ENCODE measurements at regions not wholly inside any gene's neighbourhood (a gene's known extent, or its start where the extent isn't known, plus 50 kb on each side); places are given as distances from the start of the nearest gene placed in this dataset.
A peak's percentile ranks its signal among the peaks of the same experiment; 100 is the strongest.

DNA sequence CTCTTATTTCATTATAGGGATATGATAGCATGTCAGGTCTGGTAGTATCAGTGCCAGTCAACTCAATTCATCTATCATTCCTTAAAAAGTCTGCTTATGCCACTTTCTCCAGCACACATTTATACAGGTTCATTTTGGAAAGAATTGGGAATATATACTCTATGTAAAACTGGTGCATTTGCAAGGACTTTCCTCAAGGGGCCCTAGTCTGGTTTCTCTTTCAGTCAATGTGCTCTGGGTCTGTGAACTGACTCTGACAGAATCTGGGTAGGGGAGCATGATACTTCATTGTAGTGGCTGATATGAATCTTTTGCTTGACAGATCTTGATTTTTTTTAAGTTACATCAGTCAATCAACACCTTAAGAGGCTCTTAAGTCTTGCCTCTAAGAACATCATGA lies 313.9 kb downstream of the HTR1A start:
- no peaks in the 10 kb centered on the region for H3K27me3 Mint-ChIP-seq (ENCODE audit: low read depth)
- ATAC-seq (peak; percentile 67), DNase-seq (ENCODE audit: low spot score) (no peak)
- peaks cover 8% of the 10 kb centered on the region for H3K4me1 Mint-ChIP-seq
- POLR2A ChIA-PET, result no interaction called here
- H3K36me3 Mint-ChIP-seq, result peaks cover 9% of the 10 kb centered on the region
- CTCF ChIA-PET, result no interaction called here
- TF ChIP-seq GTF2I (CRISPR knock-in tag; conservative IDR thresholded peaks at IDR 0.05) (no peak), CTCF (IDR thresholded peaks at IDR 0.05) (no peak), SMAD4 (CRISPR knock-in tag; IDR thresholded peaks at IDR 0.05) (no peak), TEAD1 (CRISPR knock-in tag; IDR thresholded peaks at IDR 0.05) (no peak), PREB (CRISPR knock-in tag; IDR thresholded peaks at IDR 0.05; ENCODE audit: borderline replicate concordance) (no peak), USF2 (CRISPR knock-in tag; IDR thresholded peaks at IDR 0.05) (no peak), TP53 (CRISPR knock-in tag; IDR thresholded peaks at IDR 0.05) (no peak), FOXK1 (CRISPR knock-in tag; IDR thresholded peaks at IDR 0.05) (no peak), HMGA2 (CRISPR knock-in tag; IDR thresholded peaks at IDR 0.05) (no peak), TEAD4 (CRISPR knock-in tag; IDR thresholded peaks at IDR 0.05) (no peak), ZNF317 (CRISPR knock-in tag; IDR thresholded peaks at IDR 0.05; ENCODE audit: borderline replicate concordance, low read depth) (no peak), ESRRA (CRISPR knock-in tag; IDR thresholded peaks at IDR 0.05; ENCODE audit: borderline replicate concordance) (no peak), HMGXB4 (CRISPR knock-in tag; IDR thresholded peaks at IDR 0.05) (no peak), CREM (CRISPR knock-in tag; IDR thresholded peaks at IDR 0.05) (no peak), RELA (CRISPR knock-in tag; IDR thresholded peaks at IDR 0.05; ENCODE audit: borderline replicate concordance) (no peak), ZNF121 (CRISPR knock-in tag; IDR thresholded peaks at IDR 0.05) (no peak), NFYB (CRISPR knock-in tag; conservative IDR thresholded peaks at IDR 0.05; ENCODE audit: low read depth) (no peak)
- TF ChIP-seq, protein P1, sequence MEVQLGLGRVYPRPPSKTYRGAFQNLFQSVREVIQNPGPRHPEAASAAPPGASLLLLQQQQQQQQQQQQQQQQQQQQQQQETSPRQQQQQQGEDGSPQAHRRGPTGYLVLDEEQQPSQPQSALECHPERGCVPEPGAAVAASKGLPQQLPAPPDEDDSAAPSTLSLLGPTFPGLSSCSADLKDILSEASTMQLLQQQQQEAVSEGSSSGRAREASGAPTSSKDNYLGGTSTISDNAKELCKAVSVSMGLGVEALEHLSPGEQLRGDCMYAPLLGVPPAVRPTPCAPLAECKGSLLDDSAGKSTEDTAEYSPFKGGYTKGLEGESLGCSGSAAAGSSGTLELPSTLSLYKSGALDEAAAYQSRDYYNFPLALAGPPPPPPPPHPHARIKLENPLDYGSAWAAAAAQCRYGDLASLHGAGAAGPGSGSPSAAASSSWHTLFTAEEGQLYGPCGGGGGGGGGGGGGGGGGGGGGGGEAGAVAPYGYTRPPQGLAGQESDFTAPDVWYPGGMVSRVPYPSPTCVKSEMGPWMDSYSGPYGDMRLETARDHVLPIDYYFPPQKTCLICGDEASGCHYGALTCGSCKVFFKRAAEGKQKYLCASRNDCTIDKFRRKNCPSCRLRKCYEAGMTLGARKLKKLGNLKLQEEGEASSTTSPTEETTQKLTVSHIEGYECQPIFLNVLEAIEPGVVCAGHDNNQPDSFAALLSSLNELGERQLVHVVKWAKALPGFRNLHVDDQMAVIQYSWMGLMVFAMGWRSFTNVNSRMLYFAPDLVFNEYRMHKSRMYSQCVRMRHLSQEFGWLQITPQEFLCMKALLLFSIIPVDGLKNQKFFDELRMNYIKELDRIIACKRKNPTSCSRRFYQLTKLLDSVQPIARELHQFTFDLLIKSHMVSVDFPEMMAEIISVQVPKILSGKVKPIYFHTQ (CRISPR knock-in tag; IDR thresholded peaks at IDR 0.05), result no peak
- TF ChIP-seq, protein P2, sequence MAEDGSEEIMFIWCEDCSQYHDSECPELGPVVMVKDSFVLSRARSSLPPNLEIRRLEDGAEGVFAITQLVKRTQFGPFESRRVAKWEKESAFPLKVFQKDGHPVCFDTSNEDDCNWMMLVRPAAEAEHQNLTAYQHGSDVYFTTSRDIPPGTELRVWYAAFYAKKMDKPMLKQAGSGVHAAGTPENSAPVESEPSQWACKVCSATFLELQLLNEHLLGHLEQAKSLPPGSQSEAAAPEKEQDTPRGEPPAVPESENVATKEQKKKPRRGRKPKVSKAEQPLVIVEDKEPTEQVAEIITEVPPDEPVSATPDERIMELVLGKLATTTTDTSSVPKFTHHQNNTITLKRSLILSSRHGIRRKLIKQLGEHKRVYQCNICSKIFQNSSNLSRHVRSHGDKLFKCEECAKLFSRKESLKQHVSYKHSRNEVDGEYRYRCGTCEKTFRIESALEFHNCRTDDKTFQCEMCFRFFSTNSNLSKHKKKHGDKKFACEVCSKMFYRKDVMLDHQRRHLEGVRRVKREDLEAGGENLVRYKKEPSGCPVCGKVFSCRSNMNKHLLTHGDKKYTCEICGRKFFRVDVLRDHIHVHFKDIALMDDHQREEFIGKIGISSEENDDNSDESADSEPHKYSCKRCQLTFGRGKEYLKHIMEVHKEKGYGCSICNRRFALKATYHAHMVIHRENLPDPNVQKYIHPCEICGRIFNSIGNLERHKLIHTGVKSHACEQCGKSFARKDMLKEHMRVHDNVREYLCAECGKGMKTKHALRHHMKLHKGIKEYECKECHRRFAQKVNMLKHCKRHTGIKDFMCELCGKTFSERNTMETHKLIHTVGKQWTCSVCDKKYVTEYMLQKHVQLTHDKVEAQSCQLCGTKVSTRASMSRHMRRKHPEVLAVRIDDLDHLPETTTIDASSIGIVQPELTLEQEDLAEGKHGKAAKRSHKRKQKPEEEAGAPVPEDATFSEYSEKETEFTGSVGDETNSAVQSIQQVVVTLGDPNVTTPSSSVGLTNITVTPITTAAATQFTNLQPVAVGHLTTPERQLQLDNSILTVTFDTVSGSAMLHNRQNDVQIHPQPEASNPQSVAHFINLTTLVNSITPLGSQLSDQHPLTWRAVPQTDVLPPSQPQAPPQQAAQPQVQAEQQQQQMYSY (CRISPR knock-in tag; IDR thresholded peaks at IDR 0.05), result no peak
- TF ChIP-seq, protein P3, sequence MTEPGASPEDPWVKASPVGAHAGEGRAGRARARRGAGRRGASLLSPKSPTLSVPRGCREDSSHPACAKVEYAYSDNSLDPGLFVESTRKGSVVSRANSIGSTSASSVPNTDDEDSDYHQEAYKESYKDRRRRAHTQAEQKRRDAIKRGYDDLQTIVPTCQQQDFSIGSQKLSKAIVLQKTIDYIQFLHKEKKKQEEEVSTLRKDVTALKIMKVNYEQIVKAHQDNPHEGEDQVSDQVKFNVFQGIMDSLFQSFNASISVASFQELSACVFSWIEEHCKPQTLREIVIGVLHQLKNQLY (CRISPR knock-in tag; IDR thresholded peaks at IDR 0.05), result no peak
- peaks cover 13% of the 10 kb centered on the region for H3K9me3 Mint-ChIP-seq
- no peak overlapping the region for H3K27ac Mint-ChIP-seq
- H3K4me3 Mint-ChIP-seq, result no peak overlapping the region
